Mucosa of descending colon (tissue), 3 donors: ENCODE measurements at regions not wholly inside any gene's neighbourhood (a gene's known extent, or its start where the extent isn't known, plus 50 kb on each side); places are given as distances from the start of the nearest gene placed in this dataset.
"Not testable (repeated sequence)": the region's sequence is repeated elsewhere in the genome, so short reads cannot be mapped to it uniquely, and the experiment has no call there.

ENCODE experiments used
- ATAC-seq: fragments of 200-7000 bp; cut with Tn5 transposase; one replicate; pipeline ENCODE4 v1.9.1; 2020; ENCODE audit warnings: mild to moderate bottlenecking, moderate library complexity
- DNase-seq, 3 donors: peaks; one replicate each; pipeline ENCODE4 v3.0.0-alpha.2; 2020
- H3K36me3 ChIP-seq: fragments of 200-600 bp; one replicate; pipeline ENCODE4 v1.8.0; 2021; ENCODE audit warnings: low read depth, mild to moderate bottlenecking
- H3K4me1 ChIP-seq: fragments of 200-600 bp; one replicate; pipeline ENCODE4 v1.8.0; 2021; ENCODE audit warnings: low read depth, mild to moderate bottlenecking
- H3K4me3 ChIP-seq: fragments of 200-600 bp; one replicate; pipeline ENCODE4 v1.8.0; 2021; ENCODE audit warnings: mild to moderate bottlenecking
- H3K9me3 ChIP-seq: fragments of 200-600 bp; one replicate; pipeline ENCODE4 v1.8.0; 2021; ENCODE audit warnings: mild to moderate bottlenecking
- CTCF ChIP-seq: fragments of 200-600 bp; IDR thresholded peaks from one replicate; pipeline ENCODE4 v1.8.0; 2022; ENCODE audit warnings: antibody characterized with exemption, mild to moderate bottlenecking
- intact Hi-C, 2 donors: fragments of 100-400 bp; cut with DNase I in 1 of 2; cut with micrococcal nuclease in 1 of 2; formaldehyde crosslinking; loops; one replicate each; pipeline versions ENCODE4 v1.11.0 to v1.11.1; 2022; cut with DNase I, micrococcal nuclease
- donor health status: DM: no; HTN: no; CAD: no; lungs with moderate emphysema.
- donor health status: DM: no; HTN: no; CAD: no.
- donor health status: DM: no; HTN: yes; CAD: no.

- ATAC-seq: no peak
- TF ChIP-seq CTCF: no peak
- intact Hi-C loops: no loop called here
- Histone ChIP-seq H3K9me3 (peaks cover 88% of the 10 kb centered on the region), H3K4me1 (no peaks in the 10 kb centered on the region), H3K4me3 (no peak overlapping the region), H3K36me3 (no peaks in the 10 kb centered on the region)
- no peak for DNase-seq
These were observed 3929.2 kb upstream of the OR11H1 start for GRCh38 chr22:11598492-11599440.

GRCh38 chr22:11599456-11599855, 3928.5 kb upstream of the OR11H1 start:
- intact Hi-C loops, H3K36me3 ChIP-seq, DNase-seq, H3K4me3 ChIP-seq, H3K4me1 ChIP-seq, ATAC-seq: not testable (repeated sequence)
- peaks cover 87% of the 10 kb centered on the region for H3K9me3 ChIP-seq

GRCh38 chr22:11600161-11600560, 3927.8 kb upstream of the OR11H1 start:
- ATAC-seq, H3K4me3 ChIP-seq, H3K4me1 ChIP-seq, H3K36me3 ChIP-seq, DNase-seq, intact Hi-C loops: not testable (repeated sequence)
- H3K9me3 ChIP-seq: peaks cover 86% of the 10 kb centered on the region

GRCh38 chr22:11600896-11601890, 3926.8 kb upstream of the OR11H1 start:
- DNase-seq, H3K4me1 ChIP-seq, H3K36me3 ChIP-seq, H3K4me3 ChIP-seq, ATAC-seq, intact Hi-C loops: not testable (repeated sequence)
- H3K9me3 ChIP-seq: peaks cover 86% of the 10 kb centered on the region

GRCh38 chr22:11604635-11605395, 3923.2 kb upstream of the OR11H1 start:
- H3K36me3 ChIP-seq, ATAC-seq, DNase-seq, H3K4me1 ChIP-seq, intact Hi-C loops, H3K4me3 ChIP-seq: not testable (repeated sequence)
- peaks cover 84% of the 10 kb centered on the region for H3K9me3 ChIP-seq

GRCh38 chr22:11605468-11605981, 3922.5 kb upstream of the OR11H1 start:
- intact Hi-C loops: no loop called here
- TF ChIP-seq CTCF: no peak
- H3K4me1 ChIP-seq: no peaks in the 10 kb centered on the region
- ATAC-seq: no peak
- H3K9me3 ChIP-seq: peaks cover 84% of the 10 kb centered on the region
- no peaks in the 10 kb centered on the region for H3K36me3 ChIP-seq
- DNase-seq: no peak
- no peak overlapping the region for H3K4me3 ChIP-seq

GRCh38 chr22:11606047-11607000, 3921.7 kb upstream of the OR11H1 start:
- H3K4me1 ChIP-seq, H3K4me3 ChIP-seq, intact Hi-C loops, ATAC-seq, H3K36me3 ChIP-seq: not testable (repeated sequence)
- DNase-seq: peak in 2 of 3 donors; percentile 22 to 53
- H3K9me3 ChIP-seq: peaks cover 84% of the 10 kb centered on the region

- H3K4me1 ChIP-seq, intact Hi-C loops, DNase-seq, ATAC-seq, H3K36me3 ChIP-seq, H3K4me3 ChIP-seq: not testable (repeated sequence)
- H3K9me3 ChIP-seq: peaks cover 83% of the 10 kb centered on the region
These were observed 3920.8 kb upstream of the OR11H1 start for GRCh38 chr22:11607215-11607614.

- H3K4me1 ChIP-seq, H3K36me3 ChIP-seq, ATAC-seq, intact Hi-C loops, DNase-seq, H3K4me3 ChIP-seq: not testable (repeated sequence)
- peaks cover 89% of the 10 kb centered on the region for H3K9me3 ChIP-seq
These were observed 3919.5 kb upstream of the OR11H1 start for GRCh38 chr22:11608486-11608885.

- H3K4me3 ChIP-seq, H3K4me1 ChIP-seq, intact Hi-C loops, ATAC-seq, DNase-seq, H3K36me3 ChIP-seq: not testable (repeated sequence)
- peaks cover 89% of the 10 kb centered on the region for H3K9me3 ChIP-seq
These were observed 3918.8 kb upstream of the OR11H1 start for GRCh38 chr22:11609193-11609592.
